HL-60 (cell line): ENCODE measurements at regions not wholly inside any gene's neighbourhood (a gene's known extent, or its start where the extent isn't known, plus 50 kb on each side); places are given as distances from the start of the nearest gene placed in this dataset.

ENCODE experiments used
- DNase-seq, 2 experiments: peaks; one replicate each; pipeline ENCODE4 v3.0.0-alpha.2; 2010 to 2020; ENCODE audit warnings: low read depth in 1 of 2, low spot score in 1 of 2
- H3K27ac ChIP-seq: fragments of 250-450 bp; sonication (Bioruptor Pico); replicated peaks from 2 replicates; pipeline ENCODE4 v1.5.1; 2020; ENCODE audit warnings: mild to moderate bottlenecking, moderate library complexity
- H3K27me3 ChIP-seq: fragments of 250-450 bp; sonication (Bioruptor Pico); 2 replicates; pipeline ENCODE4 v1.5.1; 2021; ENCODE audit warnings: mild to moderate bottlenecking, moderate library complexity; ENCODE audit not compliant: insufficient read depth, poor library complexity, severe bottlenecking
- H3K4me3 ChIP-seq: replicated peaks from 2 replicates; pipeline ENCODE4 v1.5.1; 2011; ENCODE audit warnings: mild to moderate bottlenecking, control low read depth, low read length; ENCODE audit not compliant: insufficient read depth
- GABPA ChIP-seq: IDR thresholded peaks from 2 replicates; pipeline ENCODE4 v1.6.1; 2012; ENCODE audit warnings: low read depth
- POLR2AphosphoS5 ChIP-seq: IDR thresholded peaks from 2 replicates; pipeline ENCODE4 v1.6.1; 2012; ENCODE audit warnings: low read depth
- SPI1 ChIP-seq: IDR thresholded peaks from 2 replicates; pipeline ENCODE4 v1.6.1; 2012; ENCODE audit warnings: low read depth, mild to moderate bottlenecking, borderline replicate concordance
- TF ChIP-seq, protein P1 (sequence below): IDR thresholded peaks from 2 replicates; pipeline ENCODE4 v1.6.1; 2012; ENCODE audit warnings: low read depth; ENCODE audit not compliant: insufficient replicate concordance
- TF ChIP-seq, protein P2 (sequence below): IDR thresholded peaks from one replicate; pipeline ENCODE4 v1.5.1; 2011; ENCODE audit warnings: low read length, control low read depth, inconsistent platforms; ENCODE audit not compliant: insufficient read depth

- DNase-seq: no peak
- Histone ChIP-seq H3K27ac (no peak overlapping the region), H3K27me3 (no peaks in the 10 kb centered on the region), H3K4me3 (no peak overlapping the region)
- TF ChIP-seq SPI1 (no peak), GABPA (no peak)
- TF ChIP-seq, protein P1, sequence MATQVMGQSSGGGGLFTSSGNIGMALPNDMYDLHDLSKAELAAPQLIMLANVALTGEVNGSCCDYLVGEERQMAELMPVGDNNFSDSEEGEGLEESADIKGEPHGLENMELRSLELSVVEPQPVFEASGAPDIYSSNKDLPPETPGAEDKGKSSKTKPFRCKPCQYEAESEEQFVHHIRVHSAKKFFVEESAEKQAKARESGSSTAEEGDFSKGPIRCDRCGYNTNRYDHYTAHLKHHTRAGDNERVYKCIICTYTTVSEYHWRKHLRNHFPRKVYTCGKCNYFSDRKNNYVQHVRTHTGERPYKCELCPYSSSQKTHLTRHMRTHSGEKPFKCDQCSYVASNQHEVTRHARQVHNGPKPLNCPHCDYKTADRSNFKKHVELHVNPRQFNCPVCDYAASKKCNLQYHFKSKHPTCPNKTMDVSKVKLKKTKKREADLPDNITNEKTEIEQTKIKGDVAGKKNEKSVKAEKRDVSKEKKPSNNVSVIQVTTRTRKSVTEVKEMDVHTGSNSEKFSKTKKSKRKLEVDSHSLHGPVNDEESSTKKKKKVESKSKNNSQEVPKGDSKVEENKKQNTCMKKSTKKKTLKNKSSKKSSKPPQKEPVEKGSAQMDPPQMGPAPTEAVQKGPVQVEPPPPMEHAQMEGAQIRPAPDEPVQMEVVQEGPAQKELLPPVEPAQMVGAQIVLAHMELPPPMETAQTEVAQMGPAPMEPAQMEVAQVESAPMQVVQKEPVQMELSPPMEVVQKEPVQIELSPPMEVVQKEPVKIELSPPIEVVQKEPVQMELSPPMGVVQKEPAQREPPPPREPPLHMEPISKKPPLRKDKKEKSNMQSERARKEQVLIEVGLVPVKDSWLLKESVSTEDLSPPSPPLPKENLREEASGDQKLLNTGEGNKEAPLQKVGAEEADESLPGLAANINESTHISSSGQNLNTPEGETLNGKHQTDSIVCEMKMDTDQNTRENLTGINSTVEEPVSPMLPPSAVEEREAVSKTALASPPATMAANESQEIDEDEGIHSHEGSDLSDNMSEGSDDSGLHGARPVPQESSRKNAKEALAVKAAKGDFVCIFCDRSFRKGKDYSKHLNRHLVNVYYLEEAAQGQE: no peak
Observed at GRCh38 chr2:144265654-144266053, 254.3 kb downstream of the ZEB2 start.

GRCh38 chr2:144261966-144262365, 258.0 kb downstream of the ZEB2 start:
- no peak overlapping the region for H3K4me3 ChIP-seq
- H3K27me3 ChIP-seq: no peaks in the 10 kb centered on the region
- no peak overlapping the region for H3K27ac ChIP-seq
- TF ChIP-seq, protein P2, sequence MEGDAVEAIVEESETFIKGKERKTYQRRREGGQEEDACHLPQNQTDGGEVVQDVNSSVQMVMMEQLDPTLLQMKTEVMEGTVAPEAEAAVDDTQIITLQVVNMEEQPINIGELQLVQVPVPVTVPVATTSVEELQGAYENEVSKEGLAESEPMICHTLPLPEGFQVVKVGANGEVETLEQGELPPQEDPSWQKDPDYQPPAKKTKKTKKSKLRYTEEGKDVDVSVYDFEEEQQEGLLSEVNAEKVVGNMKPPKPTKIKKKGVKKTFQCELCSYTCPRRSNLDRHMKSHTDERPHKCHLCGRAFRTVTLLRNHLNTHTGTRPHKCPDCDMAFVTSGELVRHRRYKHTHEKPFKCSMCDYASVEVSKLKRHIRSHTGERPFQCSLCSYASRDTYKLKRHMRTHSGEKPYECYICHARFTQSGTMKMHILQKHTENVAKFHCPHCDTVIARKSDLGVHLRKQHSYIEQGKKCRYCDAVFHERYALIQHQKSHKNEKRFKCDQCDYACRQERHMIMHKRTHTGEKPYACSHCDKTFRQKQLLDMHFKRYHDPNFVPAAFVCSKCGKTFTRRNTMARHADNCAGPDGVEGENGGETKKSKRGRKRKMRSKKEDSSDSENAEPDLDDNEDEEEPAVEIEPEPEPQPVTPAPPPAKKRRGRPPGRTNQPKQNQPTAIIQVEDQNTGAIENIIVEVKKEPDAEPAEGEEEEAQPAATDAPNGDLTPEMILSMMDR: no peak
- DNase-seq: no peak

DNA sequence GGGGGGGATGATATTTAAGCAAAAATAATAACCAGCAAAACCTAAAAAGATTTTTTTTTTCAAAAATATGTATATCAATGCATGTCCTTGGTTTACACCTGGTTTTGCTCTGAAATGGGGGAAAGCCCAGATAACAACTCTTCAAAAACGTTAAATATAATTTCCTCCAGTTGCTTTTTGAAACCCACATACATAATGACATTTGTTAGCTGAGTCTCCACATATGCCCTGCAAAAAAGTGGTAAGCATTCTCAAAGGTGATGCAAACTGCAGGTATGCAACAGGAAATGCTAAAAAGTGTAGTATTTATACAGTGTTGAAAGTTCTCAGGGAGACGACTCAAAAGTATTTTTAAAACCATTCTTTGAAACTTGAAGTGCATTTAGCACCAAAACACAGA, 258.6 kb downstream of the ZEB2 start:
- no peak for TF ChIP-seq SPI1
- TF ChIP-seq, protein P2: no peak
- no peak for TF ChIP-seq POLR2AphosphoS5
- TF ChIP-seq, protein P1: no peak
- no peak for TF ChIP-seq GABPA
- Histone ChIP-seq H3K27me3 (no peaks in the 10 kb centered on the region), H3K4me3 (no peak overlapping the region), H3K27ac (no peak overlapping the region)
- DNase-seq: no peak

- H3K4me3 ChIP-seq: no peak overlapping the region
- DNase-seq: no peak
- no peak overlapping the region for H3K27ac ChIP-seq
- no peak for TF ChIP-seq GABPA
- no peak for TF ChIP-seq SPI1
- TF ChIP-seq, protein P2: no peak
- TF ChIP-seq, protein P1: no peak
- no peak for TF ChIP-seq POLR2AphosphoS5
- H3K27me3 ChIP-seq: no peaks in the 10 kb centered on the region
Observed at GRCh38 chr2:144259332-144259731, 260.6 kb downstream of the ZEB2 start.
